Caco-2 (cell line): ENCODE measurements at regions not wholly inside any gene's neighbourhood (a gene's known extent, or its start where the extent isn't known, plus 50 kb on each side); places are given as distances from the start of the nearest gene placed in this dataset.

ENCODE experiments used
- BruUV-seq: library from RNA; stranded (reverse); fragments of 400-500 nt; replicated peaks from 2 replicates; lab custom pipeline; 2021; lab: Mats Ljungman, UMichigan
- CTCF ChIA-PET: fragments of 300-600 bp; sonication (Branson Sonifier 250); formaldehyde crosslinking; loops from one replicate; lab custom pipeline; 2022; ENCODE audit warnings: antibody characterized with exemption; lab: Charles Lee
- POLR2A ChIA-PET: fragments of 300-600 bp; sonication (Branson Sonifier 250); formaldehyde crosslinking; loops from one replicate; lab custom pipeline; 2022; ENCODE audit warnings: antibody characterized with exemption; lab: Charles Lee
- DNase-seq, 2 experiments: peaks; one replicate each; pipeline versions ENCODE4 v3.0.0 to v3.0.0-alpha.2; 2020 to 2022
- H3K27me3 ChIP-seq: replicated peaks from 2 replicates; pipeline ENCODE4 v1.6.0; 2011; ENCODE audit warnings: low read length; ENCODE audit not compliant: control insufficient read depth, insufficient read depth
- H3K36me3 ChIP-seq: 2 replicates; pipeline ENCODE4 v1.5.1; 2011; ENCODE audit warnings: low read length; ENCODE audit not compliant: control insufficient read depth, insufficient read depth
- H3K4me1 ChIP-seq: fragments of 250-450 bp; sonication (Bioruptor Pico); 2 replicates; pipeline ENCODE4 v1.5.1; 2020; ENCODE audit warnings: mild to moderate bottlenecking
- H3K4me3 ChIP-seq: 2 replicates; pipeline ENCODE4 v1.5.1; 2011; ENCODE audit warnings: low read depth, mild to moderate bottlenecking, control low read depth, low read length
- H3K9me3 ChIP-seq: fragments of 250-450 bp; sonication (Bioruptor Pico); 2 replicates; pipeline ENCODE4 v1.5.1; 2020; ENCODE audit warnings: mild to moderate bottlenecking, moderate library complexity
- H3K27ac Mint-ChIP-seq: one replicate; pipeline ENCODE4 v1.8.0; 2022; ENCODE audit warnings: mixed read lengths; ENCODE audit not compliant: unreplicated experiment
- H3K27me3 Mint-ChIP-seq: one replicate; pipeline ENCODE4 v1.8.0; 2022; ENCODE audit warnings: mixed read lengths; ENCODE audit not compliant: insufficient read depth, unreplicated experiment
- H3K36me3 Mint-ChIP-seq: one replicate; pipeline ENCODE4 v1.8.0; 2022; ENCODE audit warnings: mild to moderate bottlenecking, mixed read lengths; ENCODE audit not compliant: insufficient read depth, unreplicated experiment
- H3K4me1 Mint-ChIP-seq: one replicate; pipeline ENCODE4 v1.8.0; 2022; ENCODE audit warnings: low read depth, mixed read lengths; ENCODE audit not compliant: unreplicated experiment
- H3K4me3 Mint-ChIP-seq: one replicate; pipeline ENCODE4 v1.8.0; 2022; ENCODE audit warnings: mild to moderate bottlenecking, moderate library complexity, mixed read lengths; ENCODE audit not compliant: unreplicated experiment
- H3K9me3 Mint-ChIP-seq: one replicate; pipeline ENCODE4 v1.8.0; 2022; ENCODE audit warnings: mixed read lengths; ENCODE audit not compliant: unreplicated experiment
- CTCF ChIP-seq, 2 experiments: fragments of 200-600 bp in 1 of 2; IDR thresholded peaks; 1 replicate in 1 of 2; 2 replicates in 1 of 2; pipeline versions ENCODE4 v1.5.1 to v1.8.0; 2011 to 2022; ENCODE audit warnings: antibody characterized with exemption in 1 of 2, control low read depth in 1 of 2, inconsistent platforms in 1 of 2, low read depth in 1 of 2, low read length in 1 of 2, mild to moderate bottlenecking in 1 of 2, moderate library complexity in 1 of 2; ENCODE audit not compliant: insufficient read depth in 1 of 2, severe bottlenecking in 1 of 2, unreplicated experiment in 1 of 2
- intact Hi-C: fragments of 100-400 bp; cut with micrococcal nuclease; formaldehyde crosslinking; loops from one replicate; pipeline ENCODE4 v1.10.0; 2022; ENCODE audit not compliant: unreplicated experiment

GRCh38 chr4:102137217-102137616, 208.1 kb downstream of the SLC39A8 start:
- H3K9me3 Mint-ChIP-seq: no peaks in the 10 kb centered on the region
- H3K4me3 ChIP-seq: no peak overlapping the region
- H3K36me3 ChIP-seq: no peaks in the 10 kb centered on the region
- no peaks in the 10 kb centered on the region for H3K4me1 Mint-ChIP-seq
- no peaks in the 10 kb centered on the region for H3K9me3 ChIP-seq
- no peak for DNase-seq
- CTCF ChIA-PET: no interaction called here
- BruUV-seq: no TSS peak
- no peak overlapping the region for H3K27ac Mint-ChIP-seq
- H3K36me3 Mint-ChIP-seq: no peaks in the 10 kb centered on the region
- H3K4me3 Mint-ChIP-seq: no peak overlapping the region
- intact Hi-C loops: no loop called here
- H3K27me3 ChIP-seq: no peaks in the 10 kb centered on the region
- no peaks in the 10 kb centered on the region for H3K27me3 Mint-ChIP-seq
- H3K4me1 ChIP-seq: no peaks in the 10 kb centered on the region
- POLR2A ChIA-PET: no interaction called here
- TF ChIP-seq CTCF (IDR thresholded peaks at IDR 0.05; ENCODE audit: insufficient read depth in 1 of 2, low read depth in 1 of 2, low read length in 1 of 2, severe bottlenecking in 1 of 2, unreplicated experiment in 1 of 2): no peak

GRCh38 chr4:102129810-102130209, 215.5 kb downstream of the SLC39A8 start:
- Histone ChIP-seq H3K27me3 (no peaks in the 10 kb centered on the region), H3K4me1 (no peaks in the 10 kb centered on the region), H3K9me3 (no peaks in the 10 kb centered on the region), H3K4me3 (no peak overlapping the region), H3K36me3 (no peaks in the 10 kb centered on the region)
- no peak for DNase-seq
- Mint-ChIP-seq H3K4me3 (no peak overlapping the region), H3K36me3 (no peaks in the 10 kb centered on the region), H3K27me3 (no peaks in the 10 kb centered on the region), H3K9me3 (peaks cover 14% of the 10 kb centered on the region), H3K4me1 (no peaks in the 10 kb centered on the region), H3K27ac (no peak overlapping the region)
- POLR2A ChIA-PET: no interaction called here
- no TSS peak for BruUV-seq
- intact Hi-C loops: no loop called here
- no peak for TF ChIP-seq CTCF (IDR thresholded peaks at IDR 0.05; ENCODE audit: insufficient read depth in 1 of 2, low read depth in 1 of 2, low read length in 1 of 2, severe bottlenecking in 1 of 2, unreplicated experiment in 1 of 2)
- CTCF ChIA-PET: no interaction called here
